Spleen (tissue), 7 donors: ENCODE measurements at regions not wholly inside any gene's neighbourhood (a gene's known extent, or its start where the extent isn't known, plus 50 kb on each side); places are given as distances from the start of the nearest gene placed in this dataset.
"Not testable (repeated sequence)": the region's sequence is repeated elsewhere in the genome, so short reads cannot be mapped to it uniquely, and the experiment has no call there.

ENCODE experiments used
- CTCF ChIP-seq, 11 experiments: fragments of 200-600 bp in 7 of 11; fragments of 450-650 bp in 4 of 11; sonication (generic) in 4 of 11; IDR thresholded peaks in 8 of 11; conservative IDR thresholded peaks in 3 of 11; 1 replicate in 7 of 11; 2 replicates in 4 of 11; pipeline versions ENCODE4 v1.4.0 to v1.8.0; 2016 to 2021; ENCODE audit warnings: antibody characterized with exemption in 11 of 11, inconsistent platforms in 4 of 11, mild to moderate bottlenecking in 1 of 11
- POLR2A ChIP-seq, 3 donors: fragments of 450-650 bp; IDR thresholded peaks; one replicate each; pipeline ENCODE4 v1.5.1; 2017; ENCODE audit warnings: antibody characterized with exemption in 3 of 3, mild to moderate bottlenecking in 1 of 3
- POLR2AphosphoS5 ChIP-seq, 3 donors: sonication (generic); formaldehyde crosslinking; IDR thresholded peaks; one replicate each; pipeline ENCODE4 v1.5.1; 2017; ENCODE audit warnings: antibody characterized with exemption in 3 of 3
- donor health status: DM: no; HTN: no; CAD: no; lungs with moderate emphysema.
- donor health status: DM: no; HTN: no; CAD: no.
- donor health status: DM: no; HTN: no; CAD: no.

GRCh38 chr2:144617171-144617570 is 97.3 kb upstream of the ZEB2 start:
- not testable (repeated sequence) for TF ChIP-seq CTCF (IDR thresholded peaks at IDR 0.05 in 8 of 11, conservative IDR thresholded peaks at IDR 0.05 in 3 of 11); POLR2A (IDR thresholded peaks at IDR 0.05); POLR2AphosphoS5 (IDR thresholded peaks at IDR 0.05)
